GM23338 (cell line): ENCODE measurements at regions not wholly inside any gene's neighbourhood (a gene's known extent, or its start where the extent isn't known, plus 50 kb on each side); places are given as distances from the start of the nearest gene placed in this dataset.

ENCODE experiments used
- JUNB ChIP-seq: IDR thresholded peaks from one replicate; pipeline ENCODE4 v1.6.1; 2016; ENCODE audit warnings: antibody characterized with exemption; ENCODE audit not compliant: unreplicated experiment
- POLR2AphosphoS5 ChIP-seq: IDR thresholded peaks from 2 replicates; pipeline ENCODE4 v1.6.1; 2016; ENCODE audit warnings: antibody characterized with exemption, low read depth
- TF ChIP-seq, protein P1 (sequence below), 2 experiments: fragments of 200-600 bp in 1 of 2; sonication (generic) in 1 of 2; conservative IDR thresholded peaks; 2 replicates each; pipeline versions ENCODE4 v1.5.1 to v1.6.1; 2016 to 2017; ENCODE audit warnings: antibody characterized with exemption in 2 of 2, low read depth in 2 of 2, mild to moderate bottlenecking in 2 of 2, moderate library complexity in 1 of 2

DNA sequence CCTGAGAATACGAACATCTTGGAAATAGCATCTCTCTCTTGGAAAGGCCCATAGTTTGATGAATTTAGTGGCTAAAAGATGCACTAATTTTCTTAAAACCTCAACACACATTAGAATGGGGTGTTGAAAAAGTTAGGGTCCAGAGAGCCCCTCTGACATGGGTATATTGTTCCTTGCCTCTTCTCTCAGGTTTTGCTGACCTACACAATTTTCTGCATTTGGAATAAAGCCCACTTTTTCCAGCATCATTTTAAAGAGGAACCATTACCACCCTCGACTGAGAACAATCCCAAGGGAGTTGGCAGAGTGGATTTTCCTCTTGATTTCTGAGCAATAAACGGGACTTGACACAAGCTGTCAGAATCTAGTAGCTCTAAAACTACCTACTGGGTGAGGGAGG is 156.1 kb downstream of the PMP22 start:
- TF ChIP-seq POLR2AphosphoS5 (no peak), JUNB (no peak)
- TF ChIP-seq, protein P1, sequence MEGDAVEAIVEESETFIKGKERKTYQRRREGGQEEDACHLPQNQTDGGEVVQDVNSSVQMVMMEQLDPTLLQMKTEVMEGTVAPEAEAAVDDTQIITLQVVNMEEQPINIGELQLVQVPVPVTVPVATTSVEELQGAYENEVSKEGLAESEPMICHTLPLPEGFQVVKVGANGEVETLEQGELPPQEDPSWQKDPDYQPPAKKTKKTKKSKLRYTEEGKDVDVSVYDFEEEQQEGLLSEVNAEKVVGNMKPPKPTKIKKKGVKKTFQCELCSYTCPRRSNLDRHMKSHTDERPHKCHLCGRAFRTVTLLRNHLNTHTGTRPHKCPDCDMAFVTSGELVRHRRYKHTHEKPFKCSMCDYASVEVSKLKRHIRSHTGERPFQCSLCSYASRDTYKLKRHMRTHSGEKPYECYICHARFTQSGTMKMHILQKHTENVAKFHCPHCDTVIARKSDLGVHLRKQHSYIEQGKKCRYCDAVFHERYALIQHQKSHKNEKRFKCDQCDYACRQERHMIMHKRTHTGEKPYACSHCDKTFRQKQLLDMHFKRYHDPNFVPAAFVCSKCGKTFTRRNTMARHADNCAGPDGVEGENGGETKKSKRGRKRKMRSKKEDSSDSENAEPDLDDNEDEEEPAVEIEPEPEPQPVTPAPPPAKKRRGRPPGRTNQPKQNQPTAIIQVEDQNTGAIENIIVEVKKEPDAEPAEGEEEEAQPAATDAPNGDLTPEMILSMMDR (conservative IDR thresholded peaks at IDR 0.05; ENCODE audit: low read depth in 2 of 2): no peak
